ENCODE measurements at regions not wholly inside any gene's neighbourhood (a gene's known extent, or its start where the extent isn't known, plus 50 kb on each side); places are given as distances from the start of the nearest gene placed in this dataset.
A peak's percentile ranks its signal among the peaks of the same experiment; 100 is the strongest.
"Not testable (repeated sequence)": the region's sequence is repeated elsewhere in the genome, so short reads cannot be mapped to it uniquely, and the experiment has no call there.

- H3K4me3 ChIP-seq (ENCODE audit: low read depth, low read length), result no peak overlapping the region
- DNase-seq (ENCODE audit: low read depth), result peak; percentile 75
- no peak for TF ChIP-seq CTCF (IDR thresholded peaks at IDR 0.05; ENCODE audit: insufficient read depth, low read depth, low read length)
Measured at GRCh38 chr5:17019324-17019723, 83.2 kb upstream of the MYO10 start.

- TF ChIP-seq CTCF (IDR thresholded peaks at IDR 0.05; ENCODE audit: insufficient read depth, low read depth, low read length), result no peak
Measured at GRCh38 chr5:17020678-17021601, 84.9 kb upstream of the MYO10 start.

GRCh38 chr5:17021602-17021932 is 85.5 kb upstream of the MYO10 start:
- no peak overlapping the region for H3K4me3 ChIP-seq (ENCODE audit: low read depth, low read length)
- peak; percentile 70 for DNase-seq (ENCODE audit: low read depth)
- no peak for TF ChIP-seq CTCF (IDR thresholded peaks at IDR 0.05; ENCODE audit: insufficient read depth, low read depth, low read length)

More at GRCh38 chr5:17020678-17021601, 84.9 kb upstream of the MYO10 start:
- DNase-seq (ENCODE audit: low read depth), result peak; percentile 47
- no peak overlapping the region for H3K4me3 ChIP-seq (ENCODE audit: low read depth, low read length)

- no peak for DNase-seq (ENCODE audit: low read depth)
Measured at GRCh38 chr5:17022296-17022695, 86.2 kb upstream of the MYO10 start.

GRCh38 chr5:17024686-17025180 is 88.6 kb upstream of the MYO10 start:
- peak; percentile 68 for DNase-seq (ENCODE audit: low read depth)
- no peak for TF ChIP-seq CTCF (IDR thresholded peaks at IDR 0.05; ENCODE audit: insufficient read depth, low read depth, low read length)
- H3K4me3 ChIP-seq (ENCODE audit: low read depth, low read length), result no peak overlapping the region

More at GRCh38 chr5:17022296-17022695, 86.2 kb upstream of the MYO10 start:
- no peak overlapping the region for H3K4me3 ChIP-seq (ENCODE audit: low read depth, low read length)
- no peak for TF ChIP-seq CTCF (IDR thresholded peaks at IDR 0.05; ENCODE audit: insufficient read depth, low read depth, low read length)

- not testable (repeated sequence) for DNase-seq (ENCODE audit: low read depth); H3K4me3 ChIP-seq (ENCODE audit: low read depth, low read length)
Measured at GRCh38 chr5:17031659-17032277, 95.7 kb upstream of the MYO10 start.

GRCh38 chr5:17032314-17032985 is 96.4 kb upstream of the MYO10 start:
- DNase-seq (ENCODE audit: low read depth); H3K4me3 ChIP-seq (ENCODE audit: low read depth, low read length): not testable (repeated sequence)

- not testable (repeated sequence) for H3K4me3 ChIP-seq (ENCODE audit: low read depth, low read length); DNase-seq (ENCODE audit: low read depth)
Measured at GRCh38 chr5:17034992-17035391, 98.9 kb upstream of the MYO10 start.

Measured in fibroblast of villous mesenchyme (primary cell).